C4-2B (cell line): ENCODE measurements at regions not wholly inside any gene's neighbourhood (a gene's known extent, or its start where the extent isn't known, plus 50 kb on each side); places are given as distances from the start of the nearest gene placed in this dataset.

Source experiments
- CTCF ChIP-seq: fragments of 450-650 bp; conservative IDR thresholded peaks from 2 replicates; pipeline ENCODE4 v1.5.1; 2017; ENCODE audit warnings: mild to moderate bottlenecking
- ZFX ChIP-seq: fragments of 450-650 bp; IDR thresholded peaks from 2 replicates; pipeline ENCODE4 v1.6.1; 2017

- TF ChIP-seq CTCF (no peak), ZFX (no peak)
Measured at GRCh38 chr2:220855296-220855695, 716.8 kb downstream of the EPHA4 start.
